GM12878 (cell line): ENCODE measurements at regions not wholly inside any gene's neighbourhood (a gene's known extent, or its start where the extent isn't known, plus 50 kb on each side); places are given as distances from the start of the nearest gene placed in this dataset.

Experiments
- FOXK2 ChIP-seq: fragments of 450-650 bp; IDR thresholded peaks from 2 replicates; pipeline ENCODE4 v1.6.1; 2017; ENCODE audit warnings: mild to moderate bottlenecking, moderate library complexity
- GABPA ChIP-seq: IDR thresholded peaks from 2 replicates; pipeline ENCODE4 v1.6.1; 2014; ENCODE audit warnings: antibody characterized with exemption, low read depth, mild to moderate bottlenecking, inconsistent platforms
- NR2C2 ChIP-seq: IDR thresholded peaks from 2 replicates; pipeline ENCODE4 v1.6.1; 2011; ENCODE audit warnings: borderline replicate concordance, low read depth; ENCODE audit not compliant: control insufficient read depth, insufficient read length
- RAD21 ChIP-seq: IDR thresholded peaks from 2 replicates; pipeline ENCODE4 v1.6.1; 2011; ENCODE audit warnings: mild to moderate bottlenecking, low read depth, low read length, moderate library complexity; ENCODE audit not compliant: insufficient read depth
- SRF ChIP-seq, 2 experiments: IDR thresholded peaks; 2 replicates each; pipeline ENCODE4 v1.6.1; 2011; ENCODE audit warnings: low read depth in 2 of 2, low read length in 2 of 2, mild to moderate bottlenecking in 1 of 2, moderate library complexity in 1 of 2
- ZSCAN29 ChIP-seq: fragments of 450-650 bp; IDR thresholded peaks from 2 replicates; pipeline ENCODE4 v1.6.1; 2017; ENCODE audit warnings: mild to moderate bottlenecking, moderate library complexity
- TF ChIP-seq, protein P1 (sequence below): IDR thresholded peaks from 2 replicates; pipeline ENCODE4 v1.6.1; 2012; ENCODE audit warnings: improper control_type of control experiment, low read depth, low read length; ENCODE audit not compliant: insufficient replicate concordance

GRCh38 chr10:123564631-123565030, 101.5 kb upstream of the GPR26 start (continued):
- TF ChIP-seq, protein P1, sequence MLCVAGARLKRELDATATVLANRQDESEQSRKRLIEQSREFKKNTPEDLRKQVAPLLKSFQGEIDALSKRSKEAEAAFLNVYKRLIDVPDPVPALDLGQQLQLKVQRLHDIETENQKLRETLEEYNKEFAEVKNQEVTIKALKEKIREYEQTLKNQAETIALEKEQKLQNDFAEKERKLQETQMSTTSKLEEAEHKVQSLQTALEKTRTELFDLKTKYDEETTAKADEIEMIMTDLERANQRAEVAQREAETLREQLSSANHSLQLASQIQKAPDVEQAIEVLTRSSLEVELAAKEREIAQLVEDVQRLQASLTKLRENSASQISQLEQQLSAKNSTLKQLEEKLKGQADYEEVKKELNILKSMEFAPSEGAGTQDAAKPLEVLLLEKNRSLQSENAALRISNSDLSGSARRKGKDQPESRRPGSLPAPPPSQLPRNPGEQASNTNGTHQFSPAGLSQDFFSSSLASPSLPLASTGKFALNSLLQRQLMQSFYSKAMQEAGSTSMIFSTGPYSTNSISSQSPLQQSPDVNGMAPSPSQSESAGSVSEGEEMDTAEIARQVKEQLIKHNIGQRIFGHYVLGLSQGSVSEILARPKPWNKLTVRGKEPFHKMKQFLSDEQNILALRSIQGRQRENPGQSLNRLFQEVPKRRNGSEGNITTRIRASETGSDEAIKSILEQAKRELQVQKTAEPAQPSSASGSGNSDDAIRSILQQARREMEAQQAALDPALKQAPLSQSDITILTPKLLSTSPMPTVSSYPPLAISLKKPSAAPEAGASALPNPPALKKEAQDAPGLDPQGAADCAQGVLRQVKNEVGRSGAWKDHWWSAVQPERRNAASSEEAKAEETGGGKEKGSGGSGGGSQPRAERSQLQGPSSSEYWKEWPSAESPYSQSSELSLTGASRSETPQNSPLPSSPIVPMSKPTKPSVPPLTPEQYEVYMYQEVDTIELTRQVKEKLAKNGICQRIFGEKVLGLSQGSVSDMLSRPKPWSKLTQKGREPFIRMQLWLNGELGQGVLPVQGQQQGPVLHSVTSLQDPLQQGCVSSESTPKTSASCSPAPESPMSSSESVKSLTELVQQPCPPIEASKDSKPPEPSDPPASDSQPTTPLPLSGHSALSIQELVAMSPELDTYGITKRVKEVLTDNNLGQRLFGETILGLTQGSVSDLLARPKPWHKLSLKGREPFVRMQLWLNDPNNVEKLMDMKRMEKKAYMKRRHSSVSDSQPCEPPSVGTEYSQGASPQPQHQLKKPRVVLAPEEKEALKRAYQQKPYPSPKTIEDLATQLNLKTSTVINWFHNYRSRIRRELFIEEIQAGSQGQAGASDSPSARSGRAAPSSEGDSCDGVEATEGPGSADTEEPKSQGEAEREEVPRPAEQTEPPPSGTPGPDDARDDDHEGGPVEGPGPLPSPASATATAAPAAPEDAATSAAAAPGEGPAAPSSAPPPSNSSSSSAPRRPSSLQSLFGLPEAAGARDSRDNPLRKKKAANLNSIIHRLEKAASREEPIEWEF = no peak
- TF ChIP-seq ZSCAN29 (no peak), RAD21 (no peak), SRF (IDR thresholded peaks at IDR 0.05; ENCODE audit: low read depth in 2 of 2, low read length in 2 of 2) (no peak), GABPA (no peak), NR2C2 (no peak), FOXK2 (no peak)
